WTC11 (cell line): ENCODE measurements at regions not wholly inside any gene's neighbourhood (a gene's known extent, or its start where the extent isn't known, plus 50 kb on each side); places are given as distances from the start of the nearest gene placed in this dataset.

Experiments
- ATAC-seq: fragments of 200-7000 bp; cut with Tn5 transposase; 2 replicates; pipeline ENCODE4 v1.10.0; 2021; ENCODE audit warnings: mild to moderate bottlenecking, moderate library complexity
- CTCF ChIA-PET: fragments of 300-600 bp; sonication (Branson Sonifier 250); formaldehyde crosslinking; loops from one replicate; lab custom pipeline; 2021; ENCODE audit warnings: antibody characterized with exemption; lab: Charles Lee
- POLR2A ChIA-PET: fragments of 350-600 bp; sonication (Branson Sonifier 250); formaldehyde crosslinking; loops from one replicate; lab custom pipeline; 2021; ENCODE audit warnings: antibody characterized with exemption; lab: Charles Lee
- DNase-seq: peaks from one replicate; pipeline ENCODE4 v3.0.0; 2021; ENCODE audit warnings: low spot score
- H3K27ac Mint-ChIP-seq: 2 replicates; pipeline ENCODE4 v1.8.0; 2021; ENCODE audit warnings: mixed read lengths
- H3K27me3 Mint-ChIP-seq: 2 replicates; pipeline ENCODE4 v1.8.0; 2021; ENCODE audit warnings: low read depth, mild to moderate bottlenecking, moderate library complexity, mixed read lengths
- H3K36me3 Mint-ChIP-seq: 2 replicates; pipeline ENCODE4 v1.8.0; 2021; ENCODE audit warnings: mixed read lengths
- H3K4me1 Mint-ChIP-seq: 2 replicates; pipeline ENCODE4 v1.8.0; 2022; ENCODE audit warnings: mixed read lengths
- H3K4me3 Mint-ChIP-seq: 2 replicates; pipeline ENCODE4 v1.8.0; 2021; ENCODE audit warnings: mild to moderate bottlenecking, moderate library complexity, mixed read lengths
- H3K9me3 Mint-ChIP-seq: 2 replicates; pipeline ENCODE4 v1.8.0; 2021; ENCODE audit warnings: mixed read lengths
- ATF2 ChIP-seq: sonication (generic); formaldehyde crosslinking; IDR thresholded peaks from 2 replicates; pipeline ENCODE4 v1.8.1; 2022; ENCODE audit warnings: low read depth, missing genetic modification reagents, borderline replicate concordance
- CREB1 ChIP-seq: sonication (generic); formaldehyde crosslinking; IDR thresholded peaks from 2 replicates; pipeline ENCODE4 v1.8.0; 2023; ENCODE audit warnings: mild to moderate bottlenecking, missing genetic modification reagents
- E2F4 ChIP-seq: sonication (generic); formaldehyde crosslinking; IDR thresholded peaks from 2 replicates; pipeline ENCODE4 v1.8.1; 2022; ENCODE audit warnings: low read depth, mild to moderate bottlenecking, moderate library complexity, missing genetic modification reagents, borderline replicate concordance
- EMX1 ChIP-seq: fragments of 250-450 bp; sonication (Bioruptor Pico); IDR thresholded peaks from 2 replicates; pipeline ENCODE4 v1.8.0; 2021; ENCODE audit warnings: mild to moderate bottlenecking
- ERG ChIP-seq: fragments of 250-450 bp; sonication (Bioruptor Pico); IDR thresholded peaks from 2 replicates; pipeline ENCODE4 v1.8.0; 2021; ENCODE audit warnings: mild to moderate bottlenecking
- ETV6 ChIP-seq: sonication (generic); formaldehyde crosslinking; IDR thresholded peaks from 2 replicates; pipeline ENCODE4 v1.8.1; 2022; ENCODE audit warnings: mild to moderate bottlenecking, missing genetic modification reagents
- FOXK1 ChIP-seq: sonication (generic); formaldehyde crosslinking; IDR thresholded peaks from 2 replicates; pipeline ENCODE4 v1.8.0; 2022; ENCODE audit warnings: mild to moderate bottlenecking, moderate library complexity, missing genetic modification reagents
- FOXP1 ChIP-seq: sonication (generic); formaldehyde crosslinking; IDR thresholded peaks from 2 replicates; pipeline ENCODE4 v1.8.0; 2022; ENCODE audit warnings: missing genetic modification reagents, mild to moderate bottlenecking, moderate library complexity, borderline replicate concordance
- GABPB1 ChIP-seq: sonication (generic); formaldehyde crosslinking; IDR thresholded peaks from 2 replicates; pipeline ENCODE4 v1.8.1; 2023; ENCODE audit warnings: mild to moderate bottlenecking, missing genetic modification reagents
- IRF2 ChIP-seq: sonication (generic); formaldehyde crosslinking; IDR thresholded peaks from 2 replicates; pipeline ENCODE4 v1.8.0; 2022; ENCODE audit warnings: low read depth, missing genetic modification reagents, borderline replicate concordance
- MXD4 ChIP-seq: fragments of 250-450 bp; sonication (Bioruptor Pico); IDR thresholded peaks from 2 replicates; pipeline ENCODE4 v1.8.0; 2021; ENCODE audit warnings: mild to moderate bottlenecking, moderate library complexity, borderline replicate concordance
- NR2C2 ChIP-seq: sonication (generic); formaldehyde crosslinking; IDR thresholded peaks from 2 replicates; pipeline ENCODE4 v1.8.0; 2022; ENCODE audit warnings: mild to moderate bottlenecking, missing genetic modification reagents
- PRRX2 ChIP-seq: fragments of 250-450 bp; sonication (Bioruptor Pico); IDR thresholded peaks from 2 replicates; pipeline ENCODE4 v1.8.0; 2021; ENCODE audit warnings: mild to moderate bottlenecking
- ZNF219 ChIP-seq: sonication (generic); formaldehyde crosslinking; IDR thresholded peaks from 2 replicates; pipeline ENCODE4 v1.8.0; 2023; ENCODE audit warnings: missing genetic modification reagents, mild to moderate bottlenecking, borderline replicate concordance
- ZNF416 ChIP-seq: fragments of 250-450 bp; sonication (Bioruptor Pico); IDR thresholded peaks from 2 replicates; pipeline ENCODE4 v1.9.0; 2021; ENCODE audit warnings: mild to moderate bottlenecking, inconsistent platforms
- ZNF532 ChIP-seq: fragments of 250-450 bp; sonication (Bioruptor Pico); IDR thresholded peaks from 2 replicates; pipeline ENCODE4 v1.9.0; 2021; ENCODE audit warnings: mild to moderate bottlenecking, borderline replicate concordance
- TF ChIP-seq, protein P1 (sequence below): fragments of 250-450 bp; sonication (Bioruptor Pico); IDR thresholded peaks from 2 replicates; pipeline ENCODE4 v1.9.0; 2021; ENCODE audit warnings: mild to moderate bottlenecking
- TF ChIP-seq, protein P2 (sequence below): fragments of 250-450 bp; sonication (Bioruptor Pico); conservative IDR thresholded peaks from 2 replicates; pipeline ENCODE4 v1.9.0; 2021; ENCODE audit warnings: mild to moderate bottlenecking
- TF ChIP-seq, protein P3 (sequence below): sonication (generic); formaldehyde crosslinking; IDR thresholded peaks from 2 replicates; pipeline ENCODE4 v1.8.1; 2023; ENCODE audit warnings: mild to moderate bottlenecking, moderate library complexity, missing genetic modification reagents

DNA sequence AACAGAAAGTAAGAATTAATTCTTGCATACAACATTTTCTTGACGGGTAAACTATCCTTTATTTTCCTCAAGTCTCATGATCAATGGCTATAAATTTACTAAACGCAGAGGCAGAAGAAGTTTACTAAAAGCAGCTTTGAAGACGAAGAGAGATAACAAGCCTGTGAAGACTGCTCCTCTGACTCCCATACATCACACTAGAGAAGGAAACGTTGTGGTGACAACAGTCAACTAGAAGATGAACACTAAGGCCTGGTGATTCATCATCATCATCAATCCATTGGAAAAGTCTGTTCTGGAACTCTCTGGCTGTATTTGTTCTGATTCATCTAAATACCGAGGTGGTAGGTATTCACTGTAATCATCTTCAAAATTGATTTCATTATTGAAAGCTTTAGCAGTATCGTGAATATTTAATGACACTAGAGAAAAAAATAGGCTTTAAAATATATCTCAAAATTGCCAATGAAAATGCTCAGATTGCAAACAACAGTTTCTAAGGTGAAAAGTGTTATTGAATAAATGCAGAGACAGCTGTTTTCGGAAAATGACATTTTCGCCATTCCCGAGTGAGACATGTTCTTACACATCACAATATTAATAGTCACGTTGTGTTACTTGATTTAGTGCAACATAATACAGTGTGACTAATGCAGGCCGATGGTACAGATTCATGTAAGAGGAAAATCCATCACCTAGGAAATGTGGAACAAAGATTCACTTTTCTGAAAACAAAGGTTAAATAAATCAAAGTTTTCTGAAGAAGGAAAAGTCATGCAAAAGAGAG is 260.5 kb downstream of the C12orf50 start:
- DNase-seq (no peak), ATAC-seq (no peak)
- ChIA-PET POLR2A (interaction anchor here (0.5 kb wide), 1 partner anchor 460 kb away, joined by 3 read pairs; no protein-coding TSS in a partner anchor), CTCF (no interaction called here)
- no peaks in the 10 kb centered on the region for H3K4me1 Mint-ChIP-seq
- H3K27ac Mint-ChIP-seq = no peak overlapping the region
- no peak overlapping the region for H3K4me3 Mint-ChIP-seq
- H3K36me3 Mint-ChIP-seq = no peaks in the 10 kb centered on the region
- peaks cover 8% of the 10 kb centered on the region; the same call in 1 of the 2 replicates for H3K9me3 Mint-ChIP-seq
- no peaks in the 10 kb centered on the region for H3K27me3 Mint-ChIP-seq
- TF ChIP-seq FOXK1 (CRISPR knock-in tag) (no peak), E2F4 (CRISPR knock-in tag) (no peak), ERG (CRISPR knock-in tag) (no peak), ZNF532 (no peak), NR2C2 (no peak), FOXP1 (CRISPR knock-in tag) (no peak), CREB1 (no peak), ATF2 (CRISPR knock-in tag) (no peak), ZNF219 (no peak), MXD4 (CRISPR knock-in tag) (no peak), ZNF416 (CRISPR knock-in tag) (no peak), ETV6 (CRISPR knock-in tag) (no peak), PRRX2 (CRISPR knock-in tag) (no peak), EMX1 (CRISPR knock-in tag) (no peak), IRF2 (CRISPR knock-in tag) (no peak), GABPB1 (no peak)
- TF ChIP-seq, protein P1, sequence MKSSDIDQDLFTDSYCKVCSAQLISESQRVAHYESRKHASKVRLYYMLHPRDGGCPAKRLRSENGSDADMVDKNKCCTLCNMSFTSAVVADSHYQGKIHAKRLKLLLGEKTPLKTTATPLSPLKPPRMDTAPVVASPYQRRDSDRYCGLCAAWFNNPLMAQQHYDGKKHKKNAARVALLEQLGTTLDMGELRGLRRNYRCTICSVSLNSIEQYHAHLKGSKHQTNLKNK (CRISPR knock-in tag) = no peak
- TF ChIP-seq, protein P2, sequence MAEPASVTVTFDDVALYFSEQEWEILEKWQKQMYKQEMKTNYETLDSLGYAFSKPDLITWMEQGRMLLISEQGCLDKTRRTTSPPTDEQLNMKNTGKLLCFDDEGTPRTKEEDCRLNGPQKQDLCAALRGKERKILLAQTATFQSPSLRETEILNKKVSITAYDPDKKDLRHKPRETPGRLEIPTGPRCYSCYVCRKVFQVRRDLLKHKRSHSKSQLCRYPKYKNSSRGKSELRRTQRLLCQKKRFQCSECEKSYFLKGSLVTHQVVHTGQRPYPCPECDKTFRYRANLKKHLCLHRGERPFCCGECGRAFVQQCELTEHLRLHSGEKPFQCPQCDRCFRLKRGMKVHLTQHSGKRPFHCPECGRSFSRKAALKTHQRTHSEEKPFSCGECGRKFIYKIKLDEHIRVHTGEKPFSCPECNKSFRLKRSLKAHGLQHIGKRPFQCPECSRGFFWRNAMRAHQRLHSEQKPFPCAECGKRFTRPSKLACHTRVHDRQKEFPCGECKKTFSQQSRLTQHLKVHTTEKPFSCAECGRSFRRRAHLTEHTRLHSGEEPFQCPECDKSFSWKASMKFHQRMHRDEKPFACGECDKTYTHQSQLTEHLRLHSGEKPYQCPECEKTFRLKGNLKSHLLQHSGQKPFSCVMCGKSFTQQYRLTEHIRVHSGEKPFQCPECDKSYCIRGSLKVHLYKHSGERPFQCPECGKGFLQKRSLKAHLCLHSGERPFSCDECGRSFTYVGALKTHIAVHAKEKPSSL (CRISPR knock-in tag) = no peak
- TF ChIP-seq, protein P3, sequence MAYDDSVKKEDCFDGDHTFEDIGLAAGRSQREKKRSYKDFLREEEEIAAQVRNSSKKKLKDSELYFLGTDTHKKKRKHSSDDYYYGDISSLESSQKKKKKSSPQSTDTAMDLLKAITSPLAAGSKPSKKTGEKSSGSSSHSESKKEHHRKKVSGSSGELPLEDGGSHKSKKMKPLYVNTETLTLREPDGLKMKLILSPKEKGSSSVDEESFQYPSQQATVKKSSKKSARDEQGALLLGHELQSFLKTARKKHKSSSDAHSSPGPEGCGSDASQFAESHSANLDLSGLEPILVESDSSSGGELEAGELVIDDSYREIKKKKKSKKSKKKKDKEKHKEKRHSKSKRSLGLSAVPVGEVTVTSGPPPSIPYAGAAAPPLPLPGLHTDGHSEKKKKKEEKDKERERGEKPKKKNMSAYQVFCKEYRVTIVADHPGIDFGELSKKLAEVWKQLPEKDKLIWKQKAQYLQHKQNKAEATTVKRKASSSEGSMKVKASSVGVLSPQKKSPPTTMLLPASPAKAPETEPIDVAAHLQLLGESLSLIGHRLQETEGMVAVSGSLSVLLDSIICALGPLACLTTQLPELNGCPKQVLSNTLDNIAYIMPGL = no peak
